ENCODE measurements at regions not wholly inside any gene's neighbourhood (a gene's known extent, or its start where the extent isn't known, plus 50 kb on each side); places are given as distances from the start of the nearest gene placed in this dataset.

DNA sequence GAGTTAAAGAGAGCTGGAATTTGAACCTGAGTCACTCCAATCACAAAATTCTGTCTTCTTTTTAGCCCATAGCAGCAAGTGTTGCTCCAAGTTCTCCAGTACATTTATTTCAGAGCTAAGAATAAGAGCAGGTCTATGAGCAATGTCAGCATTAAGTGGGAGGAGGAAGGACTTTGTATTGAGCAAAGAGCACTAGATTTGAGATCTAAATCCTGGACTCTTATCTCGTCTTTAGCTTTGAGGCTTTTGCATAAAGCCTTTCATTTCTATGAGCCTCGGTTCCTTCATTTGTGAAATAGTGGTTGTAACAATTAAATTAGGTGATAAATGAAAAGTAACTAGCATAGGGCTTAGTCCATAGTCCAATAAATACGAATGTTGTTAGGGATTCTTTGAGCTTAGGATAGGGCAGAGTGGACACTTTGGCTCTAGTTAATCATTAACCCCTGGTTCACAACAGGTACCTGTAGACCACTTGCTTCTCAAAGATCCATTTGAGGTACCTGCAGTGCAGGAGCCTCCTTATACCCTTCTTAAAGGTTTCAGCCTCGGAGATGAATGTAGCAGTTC is 464.1 kb upstream of the KLF4 start:
- TF ChIP-seq, protein P1, sequence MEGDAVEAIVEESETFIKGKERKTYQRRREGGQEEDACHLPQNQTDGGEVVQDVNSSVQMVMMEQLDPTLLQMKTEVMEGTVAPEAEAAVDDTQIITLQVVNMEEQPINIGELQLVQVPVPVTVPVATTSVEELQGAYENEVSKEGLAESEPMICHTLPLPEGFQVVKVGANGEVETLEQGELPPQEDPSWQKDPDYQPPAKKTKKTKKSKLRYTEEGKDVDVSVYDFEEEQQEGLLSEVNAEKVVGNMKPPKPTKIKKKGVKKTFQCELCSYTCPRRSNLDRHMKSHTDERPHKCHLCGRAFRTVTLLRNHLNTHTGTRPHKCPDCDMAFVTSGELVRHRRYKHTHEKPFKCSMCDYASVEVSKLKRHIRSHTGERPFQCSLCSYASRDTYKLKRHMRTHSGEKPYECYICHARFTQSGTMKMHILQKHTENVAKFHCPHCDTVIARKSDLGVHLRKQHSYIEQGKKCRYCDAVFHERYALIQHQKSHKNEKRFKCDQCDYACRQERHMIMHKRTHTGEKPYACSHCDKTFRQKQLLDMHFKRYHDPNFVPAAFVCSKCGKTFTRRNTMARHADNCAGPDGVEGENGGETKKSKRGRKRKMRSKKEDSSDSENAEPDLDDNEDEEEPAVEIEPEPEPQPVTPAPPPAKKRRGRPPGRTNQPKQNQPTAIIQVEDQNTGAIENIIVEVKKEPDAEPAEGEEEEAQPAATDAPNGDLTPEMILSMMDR (conservative IDR thresholded peaks at IDR 0.05), result no peak
- no peak overlapping the region for H3K27ac ChIP-seq

DNA sequence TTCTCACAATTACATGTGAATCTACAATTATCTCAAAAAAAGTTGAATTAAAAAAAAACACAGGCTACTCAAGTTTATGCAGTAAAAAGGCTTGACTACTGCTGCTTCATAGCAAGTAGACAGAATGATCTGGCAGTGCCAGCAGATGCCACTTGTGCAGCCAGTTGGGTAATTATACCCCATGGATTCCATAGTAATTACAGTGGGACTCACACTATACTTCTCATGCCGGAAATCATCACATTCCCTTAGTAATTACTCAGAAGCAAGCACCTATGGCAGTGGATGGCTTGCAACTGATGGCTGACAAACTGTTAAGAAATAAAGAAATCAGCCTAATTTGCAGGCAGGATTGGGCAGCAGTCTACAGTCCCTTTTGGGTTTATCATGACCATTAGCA is 463.2 kb upstream of the KLF4 start:
- no peak overlapping the region for H3K27ac ChIP-seq
- TF ChIP-seq, protein P1 (conservative IDR thresholded peaks at IDR 0.05), result no peak

DNA sequence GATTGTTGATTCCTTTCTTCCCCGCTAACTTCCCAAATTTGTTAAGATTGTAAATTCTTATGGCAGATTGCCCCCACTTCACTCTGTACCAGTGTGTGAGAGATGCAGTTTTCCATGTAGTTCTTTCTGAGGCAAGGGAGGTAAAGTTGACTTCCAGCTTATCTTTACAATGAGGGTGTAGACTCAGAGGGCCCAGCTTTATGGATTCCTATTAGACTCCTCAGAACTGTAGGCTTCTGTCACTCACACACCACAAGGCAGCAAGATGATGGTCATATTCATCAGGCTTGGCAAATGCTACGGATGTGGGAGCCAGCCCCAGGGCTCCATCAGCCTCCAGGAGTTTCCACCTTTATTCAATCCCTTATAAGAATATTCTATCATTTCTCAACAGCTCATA is 461.9 kb upstream of the KLF4 start:
- TF ChIP-seq, protein P1 (conservative IDR thresholded peaks at IDR 0.05), result no peak
- no peak overlapping the region for H3K27ac ChIP-seq

DNA sequence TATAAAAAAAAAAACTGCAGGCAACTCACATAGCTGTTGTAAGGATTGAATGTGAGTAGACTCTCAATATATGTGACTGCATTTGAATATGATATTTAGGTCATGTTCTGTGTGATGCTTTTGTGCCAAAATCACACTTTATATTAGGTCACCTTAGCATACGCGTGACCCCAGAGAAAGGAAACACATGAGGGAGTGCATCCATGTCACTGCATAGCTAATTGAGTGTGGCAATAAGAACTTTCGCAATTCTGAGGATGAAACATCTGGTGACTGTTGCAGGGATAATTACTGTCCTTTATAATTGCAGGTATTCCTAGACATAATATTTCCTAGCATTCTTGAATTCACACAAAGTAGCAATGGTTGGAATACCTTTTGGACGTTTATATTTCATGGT is 459.5 kb upstream of the KLF4 start:
- no peak overlapping the region for H3K27ac ChIP-seq
- TF ChIP-seq, protein P1 (conservative IDR thresholded peaks at IDR 0.05), result no peak

DNA sequence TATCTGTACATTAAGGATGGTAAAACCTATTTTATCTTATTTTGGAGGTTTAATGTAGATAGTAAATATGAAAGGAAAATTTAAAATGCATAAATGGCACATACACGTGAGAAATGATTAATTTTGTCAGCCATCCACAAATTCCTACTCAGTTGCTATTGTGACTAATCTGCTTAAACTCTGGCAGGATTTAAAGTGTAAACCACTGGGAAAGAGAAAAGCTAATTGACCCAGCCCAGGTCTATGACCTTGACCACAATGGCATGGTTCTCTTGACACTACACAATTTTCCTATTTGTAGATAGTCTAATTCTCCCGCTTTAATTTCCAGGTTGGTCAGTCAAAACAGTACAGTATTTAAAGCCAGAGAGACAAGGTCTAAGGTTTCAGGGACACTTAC is 459.0 kb upstream of the KLF4 start:
- TF ChIP-seq, protein P1 (conservative IDR thresholded peaks at IDR 0.05), result no peak
- no peak overlapping the region for H3K27ac ChIP-seq

DNA sequence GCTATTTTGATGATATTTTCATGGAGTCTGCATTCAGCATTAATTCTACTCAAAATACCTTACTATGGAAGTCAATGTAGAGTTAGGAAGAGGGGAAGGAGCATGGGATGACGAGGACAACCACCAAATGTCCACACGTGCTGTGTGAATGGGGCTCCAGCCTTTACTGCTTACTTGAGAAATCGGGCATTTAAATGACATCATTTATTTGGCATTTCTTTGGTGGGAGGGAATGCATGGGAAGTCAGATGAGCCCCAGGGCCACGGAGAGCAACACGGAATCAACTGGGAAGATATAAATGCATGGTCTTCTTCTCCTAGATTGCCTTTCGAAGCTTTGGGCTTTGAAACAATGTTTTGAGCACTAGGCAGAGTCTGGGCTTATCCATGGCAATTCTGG is 458.5 kb upstream of the KLF4 start:
- no peak overlapping the region for H3K27ac ChIP-seq

DNA sequence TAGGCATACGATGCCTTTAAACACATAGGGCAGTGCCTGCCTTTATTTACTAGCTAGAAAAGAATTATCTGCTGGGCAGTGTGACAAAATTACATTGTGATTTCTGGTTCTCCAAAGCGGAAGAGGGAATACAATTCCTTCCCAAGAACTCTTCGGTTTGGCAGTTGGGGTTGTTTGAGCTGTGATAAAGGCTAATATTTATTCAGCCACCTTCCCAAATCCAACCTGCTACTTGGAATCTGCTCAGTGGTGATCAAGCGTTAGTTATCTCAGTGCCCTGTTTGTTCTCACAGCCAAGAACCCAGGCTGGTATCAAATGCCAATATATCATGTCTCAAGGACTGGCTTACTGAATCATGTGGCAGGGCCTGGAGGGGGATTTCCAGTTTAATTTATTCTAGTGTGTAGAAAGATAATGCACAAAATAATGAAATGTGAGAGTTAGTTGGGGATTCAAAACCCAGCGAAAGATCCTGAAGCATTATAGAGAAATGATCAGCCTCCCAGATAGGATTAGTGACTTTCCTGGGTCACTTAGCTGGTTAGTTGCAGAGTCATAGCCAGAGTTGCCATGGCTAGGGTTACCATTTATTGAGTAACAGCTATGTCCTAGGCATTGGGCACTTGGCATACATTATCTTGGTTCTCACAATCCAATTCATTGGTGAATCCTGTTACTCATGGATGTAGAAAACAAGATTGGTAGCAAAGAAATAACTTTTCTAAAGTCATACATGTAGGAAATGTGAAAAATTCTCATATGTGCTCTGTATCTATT is 457.0 kb upstream of the KLF4 start:
- TF ChIP-seq, protein P1 (conservative IDR thresholded peaks at IDR 0.05), result no peak

More for the DNA sequence above, 458.5 kb upstream of the KLF4 start:
- TF ChIP-seq, protein P1 (conservative IDR thresholded peaks at IDR 0.05), result no peak

More for the DNA sequence above, 457.0 kb upstream of the KLF4 start:
- H3K27ac ChIP-seq, result peak overlapping the region; percentile 50
